ENCODE measurements at regions not wholly inside any gene's neighbourhood (a gene's known extent, or its start where the extent isn't known, plus 50 kb on each side); places are given as distances from the start of the nearest gene placed in this dataset.

- no peak for DNase-seq
These were observed 248.1 kb upstream of the CHRNA7 start for GRCh38 chr15:31782016-31782783.

DNA sequence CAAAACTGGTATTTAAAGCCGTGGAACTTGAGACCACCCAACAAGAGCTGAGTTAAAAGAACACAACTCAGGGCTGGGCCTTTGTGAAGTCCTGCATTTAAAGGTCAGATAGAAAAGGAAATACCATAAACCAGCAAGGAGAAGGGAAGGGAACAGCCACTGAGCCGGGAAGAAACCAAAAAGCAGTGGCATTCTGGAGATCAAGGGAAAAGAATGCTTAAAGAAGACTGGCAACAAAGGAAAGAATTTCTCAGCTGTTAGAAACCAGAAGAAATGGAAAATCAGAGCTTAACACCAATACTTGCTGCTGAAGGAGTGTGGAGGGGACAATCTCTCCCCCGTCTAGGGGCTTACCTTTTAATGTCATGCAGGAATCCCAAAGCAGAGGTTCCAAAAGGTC is 247.4 kb upstream of the CHRNA7 start:
- DNase-seq = no peak

- DNase-seq = no peak
These were observed 244.0 kb upstream of the CHRNA7 start for GRCh38 chr15:31786360-31786759.

- no peak for DNase-seq
These were observed 242.2 kb upstream of the CHRNA7 start for GRCh38 chr15:31788104-31788503.

- no peak for DNase-seq
These were observed 237.6 kb upstream of the CHRNA7 start for GRCh38 chr15:31792611-31793199.

DNA sequence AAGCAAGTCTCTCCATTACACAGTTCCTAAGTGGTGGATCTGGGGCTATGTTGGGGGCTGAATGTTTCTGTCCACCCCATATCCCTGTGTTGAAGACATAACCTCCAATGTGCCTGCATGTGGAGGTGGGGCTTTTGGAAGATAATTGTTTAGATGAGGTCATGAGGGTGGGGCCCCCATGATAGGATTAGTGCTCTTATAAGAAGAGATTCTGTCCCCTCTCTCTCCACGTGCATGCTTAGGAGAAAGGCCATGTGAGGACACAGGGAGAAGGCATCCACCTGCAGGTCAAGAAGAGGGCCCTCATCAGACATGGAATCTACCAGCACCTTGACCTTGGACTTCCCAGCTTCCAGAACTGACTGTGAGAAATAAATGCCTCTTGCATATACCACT is 231.0 kb upstream of the CHRNA7 start:
- DNase-seq = no peak

DNA sequence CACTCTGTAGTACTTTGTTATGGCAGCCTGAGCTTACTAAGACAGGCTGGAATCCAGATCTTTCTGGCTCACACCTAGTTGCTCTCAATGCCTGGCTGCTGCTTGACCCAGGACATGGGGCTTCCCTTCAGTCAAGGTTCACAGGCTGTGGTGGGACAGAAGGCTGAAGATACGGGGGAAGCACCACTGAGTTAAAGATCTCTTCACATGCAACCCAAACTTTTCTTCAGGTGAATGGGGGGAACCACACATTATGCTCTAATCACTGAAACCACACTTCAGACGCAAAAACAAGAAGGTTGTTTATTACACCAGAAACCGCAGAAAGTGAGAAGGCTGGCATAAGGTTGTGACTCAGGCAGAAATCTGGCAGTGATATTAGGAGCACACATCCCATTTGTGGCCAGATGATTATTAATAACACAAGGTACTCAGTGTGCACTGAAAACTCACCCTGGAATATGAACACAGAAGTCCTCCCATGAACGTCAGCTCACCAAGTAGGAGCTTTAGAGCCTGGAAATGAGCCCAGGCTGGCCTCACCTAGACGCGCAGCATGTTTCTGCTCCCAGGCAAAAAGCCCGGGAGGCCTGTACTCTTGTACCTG is 230.5 kb upstream of the CHRNA7 start:
- DNase-seq = no peak

DNA sequence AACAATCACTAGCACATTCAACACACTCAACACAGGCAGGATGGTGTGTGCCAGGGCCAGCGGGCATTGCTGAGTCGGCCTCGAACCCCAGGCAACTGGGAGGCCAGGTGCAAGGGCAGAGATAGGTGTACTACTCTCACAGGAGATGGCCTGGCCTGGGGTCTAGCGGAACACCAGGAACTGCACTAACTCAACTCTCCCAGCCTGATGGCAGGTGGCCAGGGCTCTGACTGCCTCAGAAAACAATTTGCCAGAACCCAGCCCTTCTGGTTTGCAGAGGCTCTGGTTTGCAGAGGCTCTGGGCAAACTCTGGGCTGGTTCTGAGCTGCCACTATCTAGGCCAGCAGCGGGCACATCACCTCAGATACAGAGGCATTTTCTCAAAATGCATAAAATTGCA is 229.2 kb upstream of the CHRNA7 start:
- no peak for DNase-seq

DNA sequence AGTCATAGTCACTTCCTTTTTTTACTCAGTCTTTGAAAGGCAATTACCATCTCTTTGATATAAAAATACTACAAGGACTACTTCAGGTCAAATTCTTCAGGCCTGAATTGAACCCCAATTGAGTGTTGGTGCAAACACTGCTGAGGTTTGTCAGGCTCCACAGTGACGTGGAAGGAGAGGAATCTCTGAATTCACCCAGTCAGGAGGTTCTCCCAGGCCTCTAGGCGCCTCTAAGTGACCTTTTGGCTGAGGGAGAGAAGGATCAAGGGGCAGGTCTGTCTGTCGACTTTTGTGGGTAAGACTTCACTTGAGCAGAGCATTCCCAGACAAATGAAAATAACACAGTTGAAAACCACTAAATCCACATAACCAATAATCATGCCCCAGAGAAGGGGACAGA is 227.6 kb upstream of the CHRNA7 start:
- no peak for DNase-seq

GRCh38 chr15:31803388-31803884 is 226.9 kb upstream of the CHRNA7 start:
- peak in 1 of 2 experiments; percentile 6 for DNase-seq

- no peak for DNase-seq
These were observed 225.1 kb upstream of the CHRNA7 start for GRCh38 chr15:31805090-31805662.

GRCh38 chr15:31806106-31806505 is 224.2 kb upstream of the CHRNA7 start:
- no peak for DNase-seq

GRCh38 chr15:31811641-31812040 is 218.7 kb upstream of the CHRNA7 start:
- DNase-seq = no peak

DNA sequence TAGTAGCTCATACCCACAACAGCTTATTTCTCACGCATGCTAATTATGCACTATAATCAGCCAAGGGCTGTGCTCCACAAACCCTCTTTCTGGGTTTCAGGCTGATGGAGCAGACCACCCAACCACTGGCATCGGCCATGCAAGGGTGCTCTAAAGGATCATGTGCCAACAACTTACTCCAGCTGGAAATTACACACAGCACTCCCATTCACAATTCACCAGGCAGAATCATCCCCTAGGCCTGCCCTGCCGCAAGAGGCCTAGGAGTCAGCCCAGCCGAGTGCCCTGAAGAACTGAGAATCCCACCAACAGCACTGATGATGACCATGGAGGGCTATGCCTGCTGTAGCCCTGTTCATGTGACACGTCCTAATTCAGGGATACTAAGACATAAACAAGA is 216.2 kb upstream of the CHRNA7 start:
- DNase-seq = no peak

GRCh38 chr15:31815411-31816155 is 214.7 kb upstream of the CHRNA7 start:
- no peak for DNase-seq

DNA sequence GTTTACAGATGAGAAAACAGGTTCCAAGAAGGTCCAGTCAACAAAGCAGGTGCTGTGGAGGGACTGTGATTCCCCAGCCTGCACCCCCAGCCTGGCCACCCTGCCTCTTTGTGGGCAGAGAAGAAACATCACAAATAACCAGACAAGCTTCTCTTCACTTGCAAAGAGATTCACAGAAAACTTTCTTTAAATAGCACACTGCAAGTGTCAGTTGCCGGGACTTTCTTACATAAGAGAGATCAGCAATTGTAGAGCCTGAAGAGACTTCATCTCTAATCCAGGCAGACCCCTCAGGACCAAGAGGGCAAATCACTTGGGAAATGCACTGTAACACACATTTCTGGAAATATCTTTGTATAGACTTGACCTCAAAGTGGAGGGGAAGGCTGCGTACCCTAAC is 207.9 kb upstream of the CHRNA7 start:
- no peak for DNase-seq

GRCh38 chr15:31824024-31824423 is 206.3 kb upstream of the CHRNA7 start:
- DNase-seq = no peak

GRCh38 chr15:31828594-31828993 is 201.7 kb upstream of the CHRNA7 start:
- DNase-seq = no peak

DNA sequence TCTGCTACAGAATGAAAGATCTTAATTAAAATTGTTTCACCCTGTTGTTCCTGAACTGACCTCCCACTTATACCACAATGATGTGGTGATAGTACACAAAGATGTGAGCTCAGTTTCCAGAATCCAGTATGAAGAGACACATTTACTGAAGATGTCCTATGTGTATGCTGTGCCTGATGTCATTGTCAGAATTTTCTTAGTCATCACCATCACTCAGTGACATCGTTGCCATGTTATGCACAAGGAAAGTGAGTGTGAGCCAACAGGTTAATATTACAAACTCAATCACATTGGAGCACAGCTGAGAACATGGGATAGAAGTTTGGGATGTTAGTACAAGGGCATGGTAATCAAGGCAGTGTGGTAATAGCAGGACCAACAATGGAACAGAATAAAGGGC is 199.7 kb upstream of the CHRNA7 start:
- no peak for DNase-seq

GRCh38 chr15:31831596-31831995 is 198.7 kb upstream of the CHRNA7 start:
- DNase-seq = no peak

DNA sequence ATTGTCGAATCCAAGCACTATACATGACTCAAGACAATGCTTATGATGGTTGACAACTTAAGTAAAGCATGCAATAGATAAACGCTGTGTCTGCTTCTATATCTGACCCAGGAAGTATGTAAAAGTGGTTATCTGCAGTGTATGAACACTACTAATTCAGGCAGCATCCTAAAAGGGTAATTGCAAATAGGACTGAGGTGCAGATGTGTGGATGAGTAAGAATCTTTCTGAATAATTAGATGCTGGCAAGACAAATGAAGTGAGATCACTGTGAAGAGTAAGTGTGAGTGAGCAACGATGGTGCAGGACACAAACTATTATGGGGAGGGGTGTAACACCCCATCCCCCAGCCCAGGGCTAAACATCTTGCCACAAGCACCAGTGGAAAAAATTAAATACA is 195.7 kb upstream of the CHRNA7 start:
- DNase-seq = no peak

DNA sequence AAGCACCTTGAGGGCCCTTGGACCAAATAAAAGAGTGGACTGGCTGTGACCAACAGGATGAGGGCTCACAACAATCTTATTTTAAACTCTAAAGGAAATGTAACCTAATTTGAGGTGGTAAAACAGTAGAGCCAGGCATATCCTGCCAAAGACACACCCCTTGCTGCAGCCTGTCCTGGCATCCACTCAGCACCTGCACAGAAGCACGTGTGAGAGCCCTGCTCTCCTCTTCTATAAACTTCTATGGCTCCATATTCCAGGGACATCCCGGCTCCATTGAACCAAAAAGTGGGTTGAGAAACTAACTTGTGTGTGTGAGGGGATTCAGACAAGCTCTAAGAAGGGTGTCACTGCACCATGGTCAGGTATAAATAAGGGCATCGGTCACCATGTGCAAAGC is 190.9 kb upstream of the CHRNA7 start:
- DNase-seq = no peak

DNA sequence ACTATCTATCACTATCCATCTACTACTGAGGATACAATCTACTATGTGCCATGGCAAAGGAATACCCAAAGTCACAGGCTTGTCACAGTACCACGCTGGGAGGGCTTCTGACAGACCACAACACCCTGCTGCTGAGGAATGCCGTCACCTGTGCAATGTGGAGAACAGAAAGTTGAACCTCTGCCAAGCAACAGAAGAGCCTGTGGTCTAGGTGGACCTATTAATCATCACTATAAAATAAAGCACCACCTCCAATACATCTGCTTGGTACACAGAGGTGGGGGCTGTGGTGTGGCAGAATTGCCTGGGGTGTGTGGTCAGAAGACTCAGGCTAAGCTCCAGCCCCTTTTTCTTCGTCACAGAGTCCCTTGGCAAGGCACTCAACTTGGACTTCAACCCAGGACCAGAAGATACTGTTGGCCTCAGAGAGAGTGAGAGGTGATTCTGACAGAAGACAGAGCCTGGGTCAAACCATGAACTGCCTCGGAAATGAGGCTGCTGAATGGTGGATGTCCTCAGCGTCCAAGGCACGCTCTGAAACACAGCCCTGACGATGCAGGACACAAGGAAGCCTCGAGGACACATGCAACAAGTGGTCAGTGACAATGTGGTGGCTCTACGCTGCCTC is 189.4 kb upstream of the CHRNA7 start:
- DNase-seq = no peak

All from activated CD4-positive, alpha-beta T cell treated with anti-CD3 and anti-CD28 coated beads, Interleukin-2, amount 50 U/mL, for 48 hours (primary cell).